HCT116 (cell line): ENCODE measurements at regions not wholly inside any gene's neighbourhood (a gene's known extent, or its start where the extent isn't known, plus 50 kb on each side); places are given as distances from the start of the nearest gene placed in this dataset.

Experiments used
- ATAC-seq: fragments of 200-7000 bp; cut with Tn5 transposase; 2 replicates; pipeline ENCODE4 v1.9.1; 2020; ENCODE audit warnings: mild to moderate bottlenecking, moderate library complexity
- BruUV-seq: library from RNA; stranded (reverse); fragments of 400-500 nt; replicated peaks from 2 replicates; lab custom pipeline; 2021; lab: Mats Ljungman, UMichigan
- CTCF ChIA-PET: fragments of 300-600 bp; sonication (Branson Sonifier 250); formaldehyde crosslinking; loops from one replicate; lab custom pipeline; 2021; ENCODE audit warnings: antibody characterized with exemption; lab: Charles Lee
- POLR2A ChIA-PET: fragments of 300-600, 350-600 bp; sonication (Branson Sonifier 250); formaldehyde crosslinking; loops from one replicate; lab custom pipeline; 2021; ENCODE audit warnings: antibody characterized with exemption; lab: Charles Lee
- RAD21 ChIA-PET, 2 experiments: fragments of 300-600 bp; sonication (Branson Sonifier 250); formaldehyde crosslinking; loops; one replicate each; lab custom pipeline; 2023; ENCODE audit warnings: low total read pairs in 2 of 2; ENCODE audit not compliant: uncharacterized antibody in 2 of 2, unreplicated experiment in 2 of 2, low non-redundant PET in 1 of 2; lab: Charles Lee
- DNase-seq: peaks from one replicate; pipeline ENCODE4 v3.0.0-alpha.2; 2010; ENCODE audit warnings: low read depth, low spot score
- H2AFZ ChIP-seq: fragments of 200-600 bp; shearing (Covaris generic), sonication (generic); 2 replicates; pipeline ENCODE4 v1.6.1; 2017; ENCODE audit warnings: low read depth, mixed run types, mixed read lengths, antibody characterized with exemption, low read length; ENCODE audit not compliant: poor library complexity, severe bottlenecking
- H3K27ac ChIP-seq: 2 replicates; pipeline ENCODE4 v1.5.1; 2012; ENCODE audit warnings: low read depth, low read length
- H3K27me3 ChIP-seq: fragments of 200-600 bp; sonication (generic); 2 replicates; pipeline ENCODE4 v1.6.1; 2016; ENCODE audit warnings: mixed run types, low read length, mixed read lengths; ENCODE audit not compliant: insufficient read depth
- H3K36me3 ChIP-seq, 2 experiments: fragments of 200-500 bp in 1 of 2; fragments of 200-600 bp in 1 of 2; sonication (Bioruptor generic) in 1 of 2; sonication (generic) in 1 of 2; 2 replicates each; pipeline versions ENCODE4 v1.5.1 to v1.6.1; 2014 to 2016; ENCODE audit warnings: low read length in 2 of 2, inconsistent platforms in 1 of 2, mixed read lengths in 1 of 2, mixed run types in 1 of 2; ENCODE audit not compliant: insufficient read depth in 2 of 2, control insufficient read depth in 1 of 2
- H3K4me1 ChIP-seq, 2 experiments: fragments of 200-600 bp in 1 of 2; sonication (generic) in 1 of 2; 2 replicates each; pipeline versions ENCODE4 v1.5.1 to v1.6.1; 2012 to 2017; ENCODE audit warnings: low read length in 2 of 2, inconsistent platforms in 1 of 2, mild to moderate bottlenecking in 1 of 2, mixed read lengths in 1 of 2, mixed run types in 1 of 2, moderate library complexity in 1 of 2; ENCODE audit not compliant: insufficient read depth in 2 of 2, control insufficient read depth in 1 of 2
- H3K4me2 ChIP-seq: fragments of 200-600 bp; sonication (generic); 2 replicates; pipeline ENCODE4 v1.6.1; 2017; ENCODE audit warnings: mixed run types, low read length, mixed read lengths
- H3K4me3 ChIP-seq, 2 experiments: fragments of 200-600 bp in 1 of 2; sonication (generic) in 1 of 2; replicated peaks in 1 of 2; 2 replicates each; pipeline ENCODE4 v1.5.1; 2011 to 2016; ENCODE audit warnings: low read length in 2 of 2, control low read depth in 1 of 2, low read depth in 1 of 2, mild to moderate bottlenecking in 1 of 2, mixed read lengths in 1 of 2, mixed run types in 1 of 2
- H3K79me2 ChIP-seq: fragments of 200-600 bp; sonication (generic); 2 replicates; pipeline ENCODE4 v1.6.1; 2017; ENCODE audit warnings: mild to moderate bottlenecking, mixed run types, low read length, moderate library complexity, mixed read lengths; ENCODE audit not compliant: insufficient read depth
- H3K9ac ChIP-seq: fragments of 200-600 bp; sonication (generic); 2 replicates; pipeline ENCODE4 v1.6.1; 2016; ENCODE audit warnings: low read length, mixed read lengths
- H3K9me2 ChIP-seq: fragments of 200-600 bp; sonication (generic), shearing (Covaris generic); 2 replicates; pipeline ENCODE4 v1.6.1; 2017; ENCODE audit warnings: mixed run types, mild to moderate bottlenecking, moderate library complexity; ENCODE audit not compliant: insufficient read depth
- H3K9me3 ChIP-seq, 2 experiments: fragments of 200-500 bp in 1 of 2; fragments of 200-600 bp in 1 of 2; sonication (Bioruptor generic) in 1 of 2; sonication (generic) in 1 of 2; 2 replicates each; pipeline ENCODE4 v1.6.1; 2014 to 2017; ENCODE audit warnings: low read length in 2 of 2, mixed read lengths in 2 of 2, inconsistent platforms in 1 of 2, low read depth in 1 of 2, mild to moderate bottlenecking in 1 of 2, mixed run types in 1 of 2, moderate library complexity in 1 of 2; ENCODE audit not compliant: control insufficient read depth in 1 of 2, insufficient read depth in 1 of 2
- H4K20me1 ChIP-seq: fragments of 200-600 bp; sonication (generic), shearing (Covaris generic); 2 replicates; pipeline ENCODE4 v1.6.1; 2017; ENCODE audit warnings: mixed run types, mild to moderate bottlenecking, moderate library complexity; ENCODE audit not compliant: insufficient read depth
- CTCF ChIP-seq, 3 experiments: fragments of 200-600 bp in 1 of 3; sonication (generic) in 1 of 3; IDR thresholded peaks in 2 of 3; conservative IDR thresholded peaks in 1 of 3; 2 replicates each; pipeline ENCODE4 v1.5.1; 2012 to 2017; ENCODE audit warnings: low read depth in 2 of 3, low read length in 2 of 3, antibody characterized with exemption in 1 of 3, borderline replicate concordance in 1 of 3, control low read depth in 1 of 3, mild to moderate bottlenecking in 1 of 3, mixed read lengths in 1 of 3, mixed run types in 1 of 3, moderate library complexity in 1 of 3; ENCODE audit not compliant: insufficient read depth in 1 of 3
- EGR1 ChIP-seq: IDR thresholded peaks from 2 replicates; pipeline ENCODE4 v1.6.1; 2012; ENCODE audit warnings: low read depth
- POLR2AphosphoS5 ChIP-seq: IDR thresholded peaks from 2 replicates; pipeline ENCODE4 v1.6.1; 2011; ENCODE audit warnings: mild to moderate bottlenecking, low read depth, low read length, moderate library complexity
- RAD21 ChIP-seq: IDR thresholded peaks from 2 replicates; pipeline ENCODE4 v1.6.1; 2012; ENCODE audit warnings: low read depth, mild to moderate bottlenecking
- SP1 ChIP-seq: IDR thresholded peaks from 2 replicates; pipeline ENCODE4 v1.6.1; 2012; ENCODE audit warnings: low read depth
- SRF ChIP-seq: IDR thresholded peaks from 2 replicates; pipeline ENCODE4 v1.6.1; 2012; ENCODE audit warnings: low read depth
- YY1 ChIP-seq: IDR thresholded peaks from 2 replicates; pipeline ENCODE4 v1.6.1; 2011; ENCODE audit warnings: low read length, low read depth, moderate library complexity, mild to moderate bottlenecking; ENCODE audit not compliant: insufficient replicate concordance; ENCODE audit errors: extremely low read depth
- ZNF274 ChIP-seq: fragments of 200-500 bp; sonication (Bioruptor generic); IDR thresholded peaks from 2 replicates; pipeline ENCODE4 v1.6.1; 2014; ENCODE audit warnings: mild to moderate bottlenecking, low read depth, low read length, inconsistent platforms
- intact Hi-C: fragments of 100-400 bp; cut with micrococcal nuclease; formaldehyde crosslinking; loops from 2 replicates; pipeline ENCODE4 v1.10.0; 2022

GRCh38 chr10:4672201-4672600 is 153.8 kb upstream of the AKR1E2 start:
- intact Hi-C loops: loop anchor here (5.0 kb wide), 1 partner anchor 95 kb away; no protein-coding TSS in a partner anchor
- H2AFZ ChIP-seq: peak overlapping the region; percentile 76
- H3K4me2 ChIP-seq: peak overlapping the region; percentile 74
- no peaks in the 10 kb centered on the region for H3K27me3 ChIP-seq
- ATAC-seq: no peak
- POLR2A ChIA-PET: interaction anchor here (0.9 kb wide), 1 partner anchor 46 kb away, joined by 3 read pairs; no protein-coding TSS in a partner anchor
- H4K20me1 ChIP-seq: no peaks in the 10 kb centered on the region
- peaks cover 10 to 44% of the 10 kb centered on the region in 2 experiments for H3K4me1 ChIP-seq
- peak overlapping the region; percentile 55 for H3K9ac ChIP-seq
- RAD21 ChIA-PET: no interaction called here
- H3K9me3 ChIP-seq: no peaks in the 10 kb centered on the region
- no peaks in the 10 kb centered on the region for H3K9me2 ChIP-seq
- no peak for TF ChIP-seq CTCF (IDR thresholded peaks at IDR 0.05 in 2 of 3, conservative IDR thresholded peaks at IDR 0.05 in 1 of 3; ENCODE audit: borderline replicate concordance in 1 of 3, insufficient read depth in 1 of 3, low read depth in 2 of 3, low read length in 2 of 3)
- TF ChIP-seq RAD21: no peak
- no peak for TF ChIP-seq YY1
- no peak for TF ChIP-seq EGR1
- no peak for TF ChIP-seq SRF
- no peak for TF ChIP-seq POLR2AphosphoS5
- TF ChIP-seq ZNF274: no peak
- TF ChIP-seq SP1: no peak
- TF ChIP-seq, all 23 proteins: peak for 0
- DNase-seq: no peak
- Histone ChIP-seq H3K79me2 (no peaks in the 10 kb centered on the region), H3K27ac (peak overlapping the region; percentile 69; the same call in 1 of the 2 replicates), H3K36me3 (no peaks in the 10 kb centered on the region), H3K4me3 (peak overlapping the region in 1 of 2 experiments; percentile 47; a peak in 2 of 4 replicates)
- CTCF ChIA-PET: no interaction called here
- BruUV-seq: no TSS peak
